ENCODE measurements at regions not wholly inside any gene's neighbourhood (a gene's known extent, or its start where the extent isn't known, plus 50 kb on each side); places are given as distances from the start of the nearest gene placed in this dataset.
"Not testable (repeated sequence)": the region's sequence is repeated elsewhere in the genome, so short reads cannot be mapped to it uniquely, and the experiment has no call there.

- no peak for ATAC-seq (replicated peaks; ENCODE audit: extremely low read depth, poor library complexity, severe bottlenecking)
- H3K27ac Mint-ChIP-seq (ENCODE audit: low read depth) = no peak overlapping the region
Observed at GRCh38 chr13:28583651-28584091, 75.3 kb upstream of the POMP start.

GRCh38 chr13:28582892-28583240 is 76.1 kb upstream of the POMP start:
- Mint-ChIP-seq H3K4me3 (no peak overlapping the region), H3K36me3 (ENCODE audit: insufficient read depth) (no peaks in the 10 kb centered on the region), H3K27ac (ENCODE audit: low read depth) (no peak overlapping the region), H3K9me3 (no peaks in the 10 kb centered on the region), H3K4me1 (peaks cover 4% of the 10 kb centered on the region), H3K27me3 (peaks cover 6% of the 10 kb centered on the region)
- DNase-seq (ENCODE audit: low spot score in 2 of 2) (no peak), ATAC-seq (replicated peaks; ENCODE audit: extremely low read depth, poor library complexity, severe bottlenecking) (no peak)

More at GRCh38 chr13:28583651-28584091, 75.3 kb upstream of the POMP start:
- Mint-ChIP-seq H3K27me3 (no peaks in the 10 kb centered on the region), H3K4me1 (peaks cover 4% of the 10 kb centered on the region), H3K4me3 (no peak overlapping the region), H3K9me3 (no peaks in the 10 kb centered on the region), H3K36me3 (ENCODE audit: insufficient read depth) (no peaks in the 10 kb centered on the region)
- no peak for DNase-seq (ENCODE audit: low spot score in 2 of 2)

GRCh38 chr13:28582225-28582891 is 76.6 kb upstream of the POMP start:
- H3K4me3 Mint-ChIP-seq = no peak overlapping the region
- no peaks in the 10 kb centered on the region for H3K36me3 Mint-ChIP-seq (ENCODE audit: insufficient read depth)
- no peak overlapping the region for H3K27ac Mint-ChIP-seq (ENCODE audit: low read depth)
- ATAC-seq (replicated peaks; ENCODE audit: extremely low read depth, poor library complexity, severe bottlenecking) (no peak), DNase-seq (ENCODE audit: low spot score in 2 of 2) (no peak)
- H3K27me3 Mint-ChIP-seq = peaks cover 11% of the 10 kb centered on the region
- peaks cover 4% of the 10 kb centered on the region for H3K4me1 Mint-ChIP-seq
- H3K9me3 Mint-ChIP-seq = no peaks in the 10 kb centered on the region

GRCh38 chr13:28581451-28581850 is 77.5 kb upstream of the POMP start:
- H3K4me3 Mint-ChIP-seq = no peak overlapping the region
- no peak for DNase-seq (ENCODE audit: low spot score in 2 of 2)
- ATAC-seq (replicated peaks; ENCODE audit: extremely low read depth, poor library complexity, severe bottlenecking) = no peak
- no peaks in the 10 kb centered on the region for H3K36me3 Mint-ChIP-seq (ENCODE audit: insufficient read depth)
- H3K9me3 Mint-ChIP-seq = no peaks in the 10 kb centered on the region
- H3K27ac Mint-ChIP-seq (ENCODE audit: low read depth) = no peak overlapping the region
- H3K4me1 Mint-ChIP-seq = peaks cover 4% of the 10 kb centered on the region
- peaks cover 16% of the 10 kb centered on the region for H3K27me3 Mint-ChIP-seq

- Mint-ChIP-seq H3K36me3 (ENCODE audit: insufficient read depth) (no peaks in the 10 kb centered on the region), H3K9me3 (no peaks in the 10 kb centered on the region), H3K27ac (ENCODE audit: low read depth) (no peak overlapping the region), H3K27me3 (peaks cover 22% of the 10 kb centered on the region), H3K4me1 (no peaks in the 10 kb centered on the region), H3K4me3 (no peak overlapping the region)
- ATAC-seq (replicated peaks; ENCODE audit: extremely low read depth, poor library complexity, severe bottlenecking) = no peak
- no peak for DNase-seq (ENCODE audit: low spot score in 2 of 2)
Observed at GRCh38 chr13:28579736-28580135, 79.2 kb upstream of the POMP start.

- Mint-ChIP-seq H3K27me3 (peaks cover 22% of the 10 kb centered on the region), H3K4me3 (no peak overlapping the region), H3K9me3 (no peaks in the 10 kb centered on the region), H3K4me1 (no peaks in the 10 kb centered on the region), H3K27ac (ENCODE audit: low read depth) (no peak overlapping the region), H3K36me3 (ENCODE audit: insufficient read depth) (no peaks in the 10 kb centered on the region)
- ATAC-seq (replicated peaks; ENCODE audit: extremely low read depth, poor library complexity, severe bottlenecking) (no peak), DNase-seq (ENCODE audit: low spot score in 2 of 2) (no peak)
Observed at GRCh38 chr13:28579322-28579721, 79.6 kb upstream of the POMP start.

- DNase-seq (ENCODE audit: low spot score in 2 of 2) (no peak), ATAC-seq (replicated peaks; ENCODE audit: extremely low read depth, poor library complexity, severe bottlenecking) (no peak)
- H3K4me3 Mint-ChIP-seq = no peak overlapping the region
- H3K9me3 Mint-ChIP-seq = no peaks in the 10 kb centered on the region
- H3K27me3 Mint-ChIP-seq = peaks cover 31% of the 10 kb centered on the region
- no peak overlapping the region for H3K27ac Mint-ChIP-seq (ENCODE audit: low read depth)
- H3K36me3 Mint-ChIP-seq (ENCODE audit: insufficient read depth) = no peaks in the 10 kb centered on the region
- no peaks in the 10 kb centered on the region for H3K4me1 Mint-ChIP-seq
Observed at GRCh38 chr13:28576067-28576466, 81.1 kb upstream of the FLT1 start.

- Mint-ChIP-seq H3K9me3 (no peaks in the 10 kb centered on the region), H3K4me1 (no peaks in the 10 kb centered on the region), H3K4me3 (no peak overlapping the region), H3K27ac (ENCODE audit: low read depth) (no peak overlapping the region), H3K27me3 (peaks cover 31% of the 10 kb centered on the region), H3K36me3 (ENCODE audit: insufficient read depth) (no peaks in the 10 kb centered on the region)
- DNase-seq (ENCODE audit: low spot score in 2 of 2) (no peak), ATAC-seq (replicated peaks; ENCODE audit: extremely low read depth, poor library complexity, severe bottlenecking) (no peak)
Observed at GRCh38 chr13:28575200-28575599, 80.3 kb upstream of the FLT1 start.

- Mint-ChIP-seq H3K27me3 (peaks cover 31% of the 10 kb centered on the region), H3K4me3 (no peak overlapping the region), H3K36me3 (ENCODE audit: insufficient read depth) (no peaks in the 10 kb centered on the region), H3K27ac (ENCODE audit: low read depth) (no peak overlapping the region), H3K9me3 (no peaks in the 10 kb centered on the region), H3K4me1 (no peaks in the 10 kb centered on the region)
- no peak for DNase-seq (ENCODE audit: low spot score in 2 of 2)
- no peak for ATAC-seq (replicated peaks; ENCODE audit: extremely low read depth, poor library complexity, severe bottlenecking)
Observed at GRCh38 chr13:28574617-28575142, 79.8 kb upstream of the FLT1 start.

- Mint-ChIP-seq H3K27me3 (peaks cover 31% of the 10 kb centered on the region), H3K36me3 (ENCODE audit: insufficient read depth) (no peaks in the 10 kb centered on the region), H3K4me1 (no peaks in the 10 kb centered on the region), H3K4me3 (no peak overlapping the region), H3K27ac (ENCODE audit: low read depth) (no peak overlapping the region), H3K9me3 (no peaks in the 10 kb centered on the region)
- DNase-seq (ENCODE audit: low spot score in 2 of 2) (no peak), ATAC-seq (replicated peaks; ENCODE audit: extremely low read depth, poor library complexity, severe bottlenecking) (no peak)
Observed at GRCh38 chr13:28573595-28574373, 78.9 kb upstream of the FLT1 start.

- no peak for DNase-seq (ENCODE audit: low spot score in 2 of 2)
- no peak overlapping the region for H3K4me3 Mint-ChIP-seq
- H3K36me3 Mint-ChIP-seq (ENCODE audit: insufficient read depth) = no peaks in the 10 kb centered on the region
- H3K27me3 Mint-ChIP-seq = peaks cover 25% of the 10 kb centered on the region
- ATAC-seq (replicated peaks; ENCODE audit: extremely low read depth, poor library complexity, severe bottlenecking) = no peak
- no peaks in the 10 kb centered on the region for H3K9me3 Mint-ChIP-seq
- no peak overlapping the region for H3K27ac Mint-ChIP-seq (ENCODE audit: low read depth)
- no peaks in the 10 kb centered on the region for H3K4me1 Mint-ChIP-seq
Observed at GRCh38 chr13:28572871-28573270, 77.9 kb upstream of the FLT1 start.

GRCh38 chr13:28570356-28570755 is 75.4 kb upstream of the FLT1 start:
- not testable (repeated sequence) for H3K4me3 Mint-ChIP-seq; H3K27me3 Mint-ChIP-seq; ATAC-seq (replicated peaks; ENCODE audit: extremely low read depth, poor library complexity, severe bottlenecking); H3K4me1 Mint-ChIP-seq; H3K27ac Mint-ChIP-seq (ENCODE audit: low read depth); H3K36me3 Mint-ChIP-seq (ENCODE audit: insufficient read depth); H3K9me3 Mint-ChIP-seq; DNase-seq (ENCODE audit: low spot score in 2 of 2)

GRCh38 chr13:28569886-28570285 is 75.0 kb upstream of the FLT1 start:
- DNase-seq (ENCODE audit: low spot score in 2 of 2) (no peak), ATAC-seq (replicated peaks; ENCODE audit: extremely low read depth, poor library complexity, severe bottlenecking) (no peak)
- Mint-ChIP-seq H3K27ac (ENCODE audit: low read depth) (no peak overlapping the region), H3K4me3 (no peak overlapping the region), H3K27me3 (peaks cover 9% of the 10 kb centered on the region), H3K36me3 (ENCODE audit: insufficient read depth) (peaks cover 2% of the 10 kb centered on the region), H3K4me1 (no peaks in the 10 kb centered on the region), H3K9me3 (no peaks in the 10 kb centered on the region)
